H9 (cell line): ENCODE measurements at regions not wholly inside any gene's neighbourhood (a gene's known extent, or its start where the extent isn't known, plus 50 kb on each side); places are given as distances from the start of the nearest gene placed in this dataset.

Source experiments
- DNase-seq: peaks from one replicate; pipeline ENCODE4 v3.0.0-alpha.2; 2017
- H2AFZ ChIP-seq: one replicate; pipeline ENCODE4 v1.6.1; 2013; ENCODE audit warnings: mild to moderate bottlenecking, low read length, control low read depth, moderate library complexity
- H2AK5ac ChIP-seq: 2 replicates; pipeline ENCODE4 v1.6.1; 2013; ENCODE audit warnings: low read length, control low read depth, mixed read lengths; ENCODE audit not compliant: insufficient read length
- H2BK120ac ChIP-seq: one replicate; pipeline ENCODE4 v1.6.1; 2013; ENCODE audit warnings: low read depth, mild to moderate bottlenecking, low read length, control low read depth, inconsistent platforms; ENCODE audit not compliant: poor library complexity, severe bottlenecking
- H2BK12ac ChIP-seq: 2 replicates; pipeline ENCODE4 v1.6.1; 2013; ENCODE audit warnings: low read length, control low read depth, mixed read lengths, low read depth; ENCODE audit not compliant: insufficient read length
- H2BK15ac ChIP-seq: 2 replicates; pipeline ENCODE4 v1.6.1; 2013; ENCODE audit warnings: low read depth, low read length, control low read depth
- H2BK20ac ChIP-seq: one replicate; pipeline ENCODE4 v1.6.1; 2013; ENCODE audit warnings: low read depth, mild to moderate bottlenecking, low read length, control low read depth, inconsistent platforms; ENCODE audit not compliant: poor library complexity, severe bottlenecking
- H2BK5ac ChIP-seq: 2 replicates; pipeline ENCODE4 v1.6.1; 2013; ENCODE audit warnings: low read length, control low read depth, mixed read lengths; ENCODE audit not compliant: insufficient read length
- H3K14ac ChIP-seq: 2 replicates; pipeline ENCODE4 v1.6.1; 2013; ENCODE audit warnings: low read length, control low read depth; ENCODE audit not compliant: insufficient read depth
- H3K18ac ChIP-seq: 2 replicates; pipeline ENCODE4 v1.6.1; 2013; ENCODE audit warnings: low read depth, mild to moderate bottlenecking, mixed read lengths, low read length, control low read depth; ENCODE audit not compliant: insufficient read length
- H3K23ac ChIP-seq: 2 replicates; pipeline ENCODE4 v1.6.1; 2013; ENCODE audit warnings: low read length, control low read depth, mixed read lengths, low read depth; ENCODE audit not compliant: insufficient read length
- H3K23me2 ChIP-seq: 2 replicates; pipeline ENCODE4 v1.6.1; 2013; ENCODE audit warnings: low read depth, mild to moderate bottlenecking, mixed read lengths, low read length, control low read depth; ENCODE audit not compliant: insufficient read length, poor library complexity, severe bottlenecking
- H3K27ac ChIP-seq: 2 replicates; pipeline ENCODE4 v1.5.1; 2013; ENCODE audit warnings: low read length, control low read depth, mixed read lengths, low read depth; ENCODE audit not compliant: insufficient read length
- H3K27me3 ChIP-seq: 2 replicates; pipeline ENCODE4 v1.6.1; 2013; ENCODE audit warnings: low read length, control low read depth, inconsistent platforms; ENCODE audit not compliant: insufficient read depth
- H3K4ac ChIP-seq: 2 replicates; pipeline ENCODE4 v1.6.1; 2013; ENCODE audit warnings: low read depth, mild to moderate bottlenecking, control low read depth, inconsistent platforms, low read length, moderate library complexity
- H3K4me1 ChIP-seq: 2 replicates; pipeline ENCODE4 v1.6.1; 2013; ENCODE audit warnings: low read length, control low read depth, inconsistent platforms; ENCODE audit not compliant: insufficient read depth
- H3K4me2 ChIP-seq: 2 replicates; pipeline ENCODE4 v1.6.1; 2013; ENCODE audit warnings: low read length, control low read depth, mixed read lengths; ENCODE audit not compliant: insufficient read length, insufficient read depth
- H3K56ac ChIP-seq: 2 replicates; pipeline ENCODE4 v1.6.1; 2013; ENCODE audit warnings: low read depth, mild to moderate bottlenecking, mixed read lengths, low read length, control low read depth; ENCODE audit not compliant: insufficient read length
- H3K79me1 ChIP-seq: 2 replicates; pipeline ENCODE4 v1.6.1; 2013; ENCODE audit warnings: low read depth, mild to moderate bottlenecking, moderate library complexity, low read length, control low read depth, inconsistent platforms; ENCODE audit not compliant: insufficient read depth, poor library complexity, severe bottlenecking
- H3K79me2 ChIP-seq: 2 replicates; pipeline ENCODE4 v1.6.1; 2013; ENCODE audit warnings: low read length, control low read depth, inconsistent platforms; ENCODE audit not compliant: insufficient read depth
- H3K9ac ChIP-seq: 2 replicates; pipeline ENCODE4 v1.6.1; 2013; ENCODE audit warnings: low read length, control low read depth, mixed read lengths; ENCODE audit not compliant: insufficient read length; ENCODE audit errors: extremely low read depth
- H3K9me3 ChIP-seq: one replicate; pipeline ENCODE4 v1.6.1; 2013; ENCODE audit warnings: low read depth, low read length, inconsistent platforms; ENCODE audit not compliant: control insufficient read depth
- H3T11ph ChIP-seq: one replicate; pipeline ENCODE4 v1.6.1; 2013; ENCODE audit warnings: mild to moderate bottlenecking, low read length, control low read depth, inconsistent platforms
- H4K20me1 ChIP-seq: one replicate; pipeline ENCODE4 v1.6.1; 2013; ENCODE audit not compliant: control insufficient read depth, insufficient read length, insufficient read depth
- H4K5ac ChIP-seq: 2 replicates; pipeline ENCODE4 v1.6.1; 2013; ENCODE audit warnings: low read depth, mild to moderate bottlenecking, mixed read lengths, low read length, control low read depth; ENCODE audit not compliant: insufficient read length
- H4K8ac ChIP-seq: replicated peaks from 2 replicates; pipeline ENCODE4 v1.6.1; 2013; ENCODE audit warnings: low read length, control low read depth, mixed read lengths, low read depth; ENCODE audit not compliant: insufficient read length
- H4K91ac ChIP-seq: 2 replicates; pipeline ENCODE4 v1.6.1; 2013; ENCODE audit warnings: low read depth, mild to moderate bottlenecking, moderate library complexity, mixed read lengths, low read length, control low read depth; ENCODE audit not compliant: insufficient read length
- H3K27ac Mint-ChIP-seq, 3 experiments: 2 replicates in 2 of 3; 3 replicates in 1 of 3; pipeline ENCODE4 v1.8.0; 2020 to 2021; ENCODE audit warnings: mixed read lengths in 3 of 3, mild to moderate bottlenecking in 1 of 3, moderate library complexity in 1 of 3
- H3K27me3 Mint-ChIP-seq: 2 replicates; pipeline ENCODE4 v1.8.0; 2021; ENCODE audit warnings: low read depth, mild to moderate bottlenecking, moderate library complexity, mixed read lengths
- H3K36me3 Mint-ChIP-seq, 3 experiments: 2 replicates in 2 of 3; 3 replicates in 1 of 3; pipeline ENCODE4 v1.8.0; 2020 to 2021; ENCODE audit warnings: low read depth in 3 of 3, mixed read lengths in 3 of 3; ENCODE audit not compliant: insufficient read depth in 1 of 3
- H3K4me1 Mint-ChIP-seq, 2 experiments: 2 replicates each; pipeline ENCODE4 v1.8.0; 2020; ENCODE audit warnings: mixed read lengths in 2 of 2
- H3K4me3 Mint-ChIP-seq, 2 experiments: 2 replicates in 1 of 2; 3 replicates in 1 of 2; pipeline ENCODE4 v1.8.0; 2020 to 2021; ENCODE audit warnings: mild to moderate bottlenecking in 2 of 2, mixed read lengths in 2 of 2, moderate library complexity in 1 of 2
- H3K9me3 Mint-ChIP-seq, 2 experiments: 2 replicates in 1 of 2; 3 replicates in 1 of 2; pipeline ENCODE4 v1.8.0; 2020; ENCODE audit warnings: mild to moderate bottlenecking in 2 of 2, mixed read lengths in 2 of 2, moderate library complexity in 1 of 2
- CTCF ChIP-seq: fragments of 200-600 bp; sonication (generic); conservative IDR thresholded peaks from 3 replicates; pipeline ENCODE4 v1.8.0; 2021; ENCODE audit warnings: antibody characterized with exemption, mild to moderate bottlenecking
- WGBS: extraction: QIAGEN DNeasy Blood & Tissue Kit; methylation state at CpG from one replicate; pipeline ENCODE4 v1.1.7; 2013; ENCODE audit warnings: missing lambda C conversion rate, low lambda C conversion rate, mixed read lengths; ENCODE audit not compliant: insufficient read length; ENCODE audit errors: extremely low coverage; 5-methylcytosine and 5-hydroxymethylcytosine counted together

- DNase-seq: no peak
- TF ChIP-seq CTCF: no peak
- no peak overlapping the region for H2AK5ac ChIP-seq
- no peaks in the 10 kb centered on the region for H3K79me2 ChIP-seq
- H2BK15ac ChIP-seq: no peak overlapping the region
- Mint-ChIP-seq H3K9me3 (no peaks in the 10 kb centered on the region), H3K27ac (no peak overlapping the region), H3K36me3 (no peaks in the 10 kb centered on the region), H3K4me1 (no peaks in the 10 kb centered on the region), H3K4me3 (no peak overlapping the region), H3K27me3 (no peaks in the 10 kb centered on the region; the same call in 1 of the 2 replicates)
- H2BK20ac ChIP-seq: no peak overlapping the region
- H3T11ph ChIP-seq: no peak overlapping the region
- H2BK5ac ChIP-seq: no peak overlapping the region
- H2BK12ac ChIP-seq: no peak overlapping the region
- no peak overlapping the region for H4K8ac ChIP-seq
- no peak overlapping the region for H3K27ac ChIP-seq
- H3K9me3 ChIP-seq: no peaks in the 10 kb centered on the region
- H3K14ac ChIP-seq: no peak overlapping the region
- H3K4ac ChIP-seq: no peak overlapping the region
- H4K5ac ChIP-seq: no peak overlapping the region
- no peaks in the 10 kb centered on the region for H4K20me1 ChIP-seq
- H4K91ac ChIP-seq: no peak overlapping the region
- no peak overlapping the region for H2AFZ ChIP-seq
- H3K56ac ChIP-seq: no peak overlapping the region
- no peak overlapping the region for H3K9ac ChIP-seq
- H3K23me2 ChIP-seq: no peaks in the 10 kb centered on the region
- no peak overlapping the region for H3K23ac ChIP-seq
- no CpG with 5 or more reads among the region's 4 CpGs for WGBS
- H2BK120ac ChIP-seq: no peak overlapping the region
- H3K4me1 ChIP-seq: no peaks in the 10 kb centered on the region
- H3K79me1 ChIP-seq: no peaks in the 10 kb centered on the region
- no peak overlapping the region for H3K18ac ChIP-seq
- no peak overlapping the region for H3K4me2 ChIP-seq
- no peaks in the 10 kb centered on the region for H3K27me3 ChIP-seq
These were observed 243.5 kb upstream of the FBXL7 start for GRCh38 chr5:15256485-15256884.
